Nephron progenitor cell (in vitro differentiated cells): ENCODE measurements at regions not wholly inside any gene's neighbourhood (a gene's known extent, or its start where the extent isn't known, plus 50 kb on each side); places are given as distances from the start of the nearest gene placed in this dataset.

Experiments
- DNase-seq: peaks from one replicate; pipeline ENCODE4 v3.0.0; 2021
- H3K27ac Mint-ChIP-seq: 2 replicates; pipeline ENCODE4 v1.8.0; 2021; ENCODE audit warnings: mild to moderate bottlenecking, moderate library complexity, mixed read lengths
- H3K27me3 Mint-ChIP-seq: 2 replicates; pipeline ENCODE4 v1.8.0; 2021; ENCODE audit warnings: mild to moderate bottlenecking, low read depth, mixed read lengths; ENCODE audit not compliant: poor library complexity
- H3K36me3 Mint-ChIP-seq: 2 replicates; pipeline ENCODE4 v1.8.0; 2021; ENCODE audit warnings: low read depth, mixed read lengths
- H3K4me1 Mint-ChIP-seq: 2 replicates; pipeline ENCODE4 v1.8.0; 2021; ENCODE audit warnings: mixed read lengths
- H3K4me3 Mint-ChIP-seq: 2 replicates; pipeline ENCODE4 v1.8.0; 2021; ENCODE audit warnings: mild to moderate bottlenecking, moderate library complexity, mixed read lengths
- H3K9me3 Mint-ChIP-seq: 2 replicates; pipeline ENCODE4 v1.8.0; 2021; ENCODE audit warnings: mild to moderate bottlenecking, moderate library complexity, mixed read lengths
- TF ChIP-seq, protein P1 (sequence below): fragments of 200-600 bp; sonication (generic); IDR thresholded peaks from 2 replicates; pipeline ENCODE4 v1.5.0; 2021; ENCODE audit warnings: antibody characterized with exemption

DNA sequence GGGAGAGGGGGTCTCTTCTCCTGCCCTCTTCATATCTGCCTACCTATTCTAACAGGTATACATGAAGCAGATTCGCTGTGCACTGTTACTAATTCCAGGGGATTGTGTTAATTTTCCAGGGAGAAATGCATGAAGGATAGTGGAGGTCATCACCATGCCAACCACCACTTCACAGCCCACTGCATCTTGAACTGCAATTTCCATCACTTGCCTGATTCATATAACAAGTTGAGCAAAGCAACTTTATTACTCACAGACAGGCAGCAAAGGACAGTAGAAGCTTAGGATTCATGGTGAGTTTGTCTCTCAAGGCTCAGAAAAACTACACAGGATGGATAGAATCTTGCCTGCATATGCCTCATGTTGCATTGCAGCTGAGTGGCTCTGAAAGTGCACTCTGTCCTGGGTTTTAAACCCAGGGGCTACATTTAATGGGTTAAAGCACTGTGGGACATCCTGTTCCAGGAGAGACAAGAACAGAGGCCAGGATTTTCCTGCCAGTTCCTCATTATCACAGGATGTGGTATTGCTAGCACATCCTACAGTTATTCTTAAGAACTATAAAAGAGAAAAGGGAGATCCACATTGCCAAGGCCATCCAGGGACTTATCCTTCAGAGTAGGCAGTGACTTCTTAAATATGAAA lies 136.9 kb upstream of the PRSS1 start:
- no peak for DNase-seq
- Mint-ChIP-seq H3K4me1 (no peaks in the 10 kb centered on the region), H3K36me3 (no peaks in the 10 kb centered on the region), H3K9me3 (no peaks in the 10 kb centered on the region), H3K4me3 (no peak overlapping the region), H3K27ac (no peak overlapping the region), H3K27me3 (peaks cover 24% of the 10 kb centered on the region)
- TF ChIP-seq, protein P1, sequence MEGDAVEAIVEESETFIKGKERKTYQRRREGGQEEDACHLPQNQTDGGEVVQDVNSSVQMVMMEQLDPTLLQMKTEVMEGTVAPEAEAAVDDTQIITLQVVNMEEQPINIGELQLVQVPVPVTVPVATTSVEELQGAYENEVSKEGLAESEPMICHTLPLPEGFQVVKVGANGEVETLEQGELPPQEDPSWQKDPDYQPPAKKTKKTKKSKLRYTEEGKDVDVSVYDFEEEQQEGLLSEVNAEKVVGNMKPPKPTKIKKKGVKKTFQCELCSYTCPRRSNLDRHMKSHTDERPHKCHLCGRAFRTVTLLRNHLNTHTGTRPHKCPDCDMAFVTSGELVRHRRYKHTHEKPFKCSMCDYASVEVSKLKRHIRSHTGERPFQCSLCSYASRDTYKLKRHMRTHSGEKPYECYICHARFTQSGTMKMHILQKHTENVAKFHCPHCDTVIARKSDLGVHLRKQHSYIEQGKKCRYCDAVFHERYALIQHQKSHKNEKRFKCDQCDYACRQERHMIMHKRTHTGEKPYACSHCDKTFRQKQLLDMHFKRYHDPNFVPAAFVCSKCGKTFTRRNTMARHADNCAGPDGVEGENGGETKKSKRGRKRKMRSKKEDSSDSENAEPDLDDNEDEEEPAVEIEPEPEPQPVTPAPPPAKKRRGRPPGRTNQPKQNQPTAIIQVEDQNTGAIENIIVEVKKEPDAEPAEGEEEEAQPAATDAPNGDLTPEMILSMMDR: no peak

DNA sequence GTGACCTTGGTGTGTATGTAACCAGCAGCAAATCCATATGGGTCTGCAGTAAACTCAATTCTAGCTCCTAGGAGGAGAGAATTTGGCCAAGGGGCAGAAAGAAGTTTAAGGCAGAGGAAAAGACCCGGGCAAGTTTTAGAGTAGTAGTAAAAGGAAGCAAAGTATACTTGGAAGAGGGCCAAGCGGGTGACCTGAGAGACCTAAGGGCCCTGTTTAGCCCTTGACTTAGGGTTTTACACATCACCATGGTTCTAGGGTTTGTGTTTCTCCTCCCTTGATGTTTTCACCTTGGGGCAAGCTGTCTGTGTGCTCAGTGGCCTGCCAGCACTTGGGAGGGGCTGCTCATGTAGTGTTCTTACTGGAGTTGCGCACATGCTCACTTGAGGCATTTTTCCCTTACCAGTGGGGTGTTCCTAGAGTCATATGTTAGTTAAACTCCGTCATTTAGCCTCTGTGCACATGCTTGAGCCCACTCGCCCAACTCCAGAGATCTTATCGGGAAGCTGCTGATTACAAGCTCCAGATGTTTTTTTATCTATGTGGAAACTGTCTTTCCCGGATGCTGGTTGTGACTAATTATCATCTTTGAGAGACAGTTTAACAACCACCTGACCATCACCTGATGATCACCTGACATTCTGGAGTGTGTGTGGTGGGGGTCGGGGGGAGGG lies 137.6 kb upstream of the PRSS1 start:
- H3K36me3 Mint-ChIP-seq: no peaks in the 10 kb centered on the region
- H3K4me3 Mint-ChIP-seq: no peak overlapping the region
- no peak for DNase-seq
- no peaks in the 10 kb centered on the region for H3K4me1 Mint-ChIP-seq
- H3K9me3 Mint-ChIP-seq: no peaks in the 10 kb centered on the region
- H3K27ac Mint-ChIP-seq: no peak overlapping the region
- TF ChIP-seq, protein P1: no peak
- peaks cover 24% of the 10 kb centered on the region for H3K27me3 Mint-ChIP-seq

- H3K4me3 Mint-ChIP-seq: no peak overlapping the region
- DNase-seq: no peak
- no peaks in the 10 kb centered on the region for H3K4me1 Mint-ChIP-seq
- H3K27me3 Mint-ChIP-seq: peaks cover 19% of the 10 kb centered on the region
- no peak overlapping the region for H3K27ac Mint-ChIP-seq
- no peaks in the 10 kb centered on the region for H3K36me3 Mint-ChIP-seq
- TF ChIP-seq, protein P1: no peak
- H3K9me3 Mint-ChIP-seq: no peaks in the 10 kb centered on the region
These were observed 140.4 kb upstream of the PRSS1 start for GRCh38 chr7:142608630-142609428.

- TF ChIP-seq, protein P1: no peak
- Mint-ChIP-seq H3K27ac (no peak overlapping the region), H3K4me1 (no peaks in the 10 kb centered on the region), H3K9me3 (no peaks in the 10 kb centered on the region), H3K27me3 (peaks cover 21% of the 10 kb centered on the region), H3K36me3 (no peaks in the 10 kb centered on the region), H3K4me3 (no peak overlapping the region)
- no peak for DNase-seq
These were observed 141.9 kb upstream of the PRSS1 start for GRCh38 chr7:142607351-142607750.

DNA sequence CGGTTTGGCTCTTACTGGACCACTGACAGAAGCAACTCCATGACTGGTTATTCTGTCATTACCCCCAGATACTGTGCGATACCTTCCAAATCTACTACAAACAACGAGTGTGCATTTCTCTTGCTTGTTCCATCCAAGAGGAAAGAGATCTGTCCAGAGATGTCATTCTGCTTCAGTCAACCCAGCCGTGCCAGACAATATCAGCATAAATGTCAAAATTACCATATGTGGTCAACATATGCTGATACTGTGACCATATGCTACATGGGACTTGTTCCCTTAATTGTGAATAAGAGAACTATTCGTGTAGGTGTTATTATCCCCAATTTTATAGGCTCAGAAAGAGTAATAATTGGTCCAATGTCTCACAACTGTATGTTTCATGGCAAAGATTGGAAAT lies 143.2 kb upstream of the PRSS1 start:
- no peaks in the 10 kb centered on the region for H3K4me1 Mint-ChIP-seq
- H3K27me3 Mint-ChIP-seq: peaks cover 23% of the 10 kb centered on the region
- no peaks in the 10 kb centered on the region for H3K9me3 Mint-ChIP-seq
- H3K27ac Mint-ChIP-seq: no peak overlapping the region
- no peak for DNase-seq
- no peaks in the 10 kb centered on the region for H3K36me3 Mint-ChIP-seq
- no peak overlapping the region for H3K4me3 Mint-ChIP-seq
- TF ChIP-seq, protein P1: no peak
